CD8-positive, alpha-beta memory T cell (primary cell): ENCODE measurements at regions not wholly inside any gene's neighbourhood (a gene's known extent, or its start where the extent isn't known, plus 50 kb on each side); places are given as distances from the start of the nearest gene placed in this dataset.

Experiments used
- CTCF ChIA-PET: fragments of 350-600 bp; sonication (Branson Sonifier 250); formaldehyde crosslinking; loops from one replicate; lab custom pipeline; 2021; ENCODE audit warnings: antibody characterized with exemption; lab: Charles Lee
- POLR2A ChIA-PET: fragments of 350-600 bp; sonication (Branson Sonifier 250); formaldehyde crosslinking; loops from one replicate; lab custom pipeline; 2021; ENCODE audit warnings: antibody characterized with exemption; lab: Charles Lee
- DNase-seq, 5 donors: peaks; one replicate each; pipeline versions ENCODE4 v3.0.0 to v3.0.0-alpha.2; 2020 to 2022; ENCODE audit warnings: mixed read lengths in 1 of 5
- H3K27ac ChIP-seq: one replicate; pipeline ENCODE4 v1.7.0; 2013; ENCODE audit warnings: low read depth, mild to moderate bottlenecking, low read length, moderate library complexity
- H3K27me3 ChIP-seq: 2 replicates; pipeline ENCODE4 v1.7.0; 2013; ENCODE audit warnings: low read length, mild to moderate bottlenecking; ENCODE audit not compliant: insufficient read depth, poor library complexity, severe bottlenecking
- H3K36me3 ChIP-seq: 2 replicates; pipeline ENCODE4 v1.7.0; 2013; ENCODE audit warnings: mild to moderate bottlenecking, low read length, moderate library complexity; ENCODE audit not compliant: insufficient read depth
- H3K4me1 ChIP-seq: 2 replicates; pipeline ENCODE4 v1.7.0; 2013; ENCODE audit warnings: mild to moderate bottlenecking, low read length, moderate library complexity; ENCODE audit not compliant: insufficient read depth
- H3K4me3 ChIP-seq: 2 replicates; pipeline ENCODE4 v1.7.0; 2013; ENCODE audit warnings: mild to moderate bottlenecking, low read length
- H3K9me3 ChIP-seq: 2 replicates; pipeline ENCODE4 v1.7.0; 2013; ENCODE audit warnings: mild to moderate bottlenecking, low read length
- H3K27ac Mint-ChIP-seq, 8 donors: one replicate each; pipeline ENCODE4 v1.8.0; 2020 to 2021; ENCODE audit warnings: mixed read lengths in 8 of 8, mild to moderate bottlenecking in 6 of 8, inconsistent platforms in 3 of 8, moderate library complexity in 3 of 8
- H3K27me3 Mint-ChIP-seq, 2 donors: one replicate each; pipeline ENCODE4 v1.8.0; 2020 to 2021; ENCODE audit warnings: mixed read lengths in 2 of 2, mild to moderate bottlenecking in 1 of 2, moderate library complexity in 1 of 2
- H3K36me3 Mint-ChIP-seq, 3 donors: one replicate each; pipeline ENCODE4 v1.8.0; 2020 to 2021; ENCODE audit warnings: mixed read lengths in 3 of 3, inconsistent platforms in 1 of 3, mild to moderate bottlenecking in 1 of 3
- H3K4me1 Mint-ChIP-seq, 3 donors: one replicate each; pipeline ENCODE4 v1.8.0; 2020 to 2021; ENCODE audit warnings: mixed read lengths in 3 of 3, inconsistent platforms in 1 of 3, mild to moderate bottlenecking in 1 of 3
- H3K4me3 Mint-ChIP-seq, 7 donors: one replicate each; pipeline ENCODE4 v1.8.0; 2020 to 2021; ENCODE audit warnings: mixed read lengths in 7 of 7, mild to moderate bottlenecking in 6 of 7, moderate library complexity in 4 of 7, inconsistent platforms in 2 of 7
- H3K9me3 Mint-ChIP-seq, 5 donors: one replicate each; pipeline ENCODE4 v1.8.0; 2020 to 2022; ENCODE audit warnings: mixed read lengths in 5 of 5, mild to moderate bottlenecking in 3 of 5, moderate library complexity in 2 of 5, inconsistent platforms in 1 of 5

DNA sequence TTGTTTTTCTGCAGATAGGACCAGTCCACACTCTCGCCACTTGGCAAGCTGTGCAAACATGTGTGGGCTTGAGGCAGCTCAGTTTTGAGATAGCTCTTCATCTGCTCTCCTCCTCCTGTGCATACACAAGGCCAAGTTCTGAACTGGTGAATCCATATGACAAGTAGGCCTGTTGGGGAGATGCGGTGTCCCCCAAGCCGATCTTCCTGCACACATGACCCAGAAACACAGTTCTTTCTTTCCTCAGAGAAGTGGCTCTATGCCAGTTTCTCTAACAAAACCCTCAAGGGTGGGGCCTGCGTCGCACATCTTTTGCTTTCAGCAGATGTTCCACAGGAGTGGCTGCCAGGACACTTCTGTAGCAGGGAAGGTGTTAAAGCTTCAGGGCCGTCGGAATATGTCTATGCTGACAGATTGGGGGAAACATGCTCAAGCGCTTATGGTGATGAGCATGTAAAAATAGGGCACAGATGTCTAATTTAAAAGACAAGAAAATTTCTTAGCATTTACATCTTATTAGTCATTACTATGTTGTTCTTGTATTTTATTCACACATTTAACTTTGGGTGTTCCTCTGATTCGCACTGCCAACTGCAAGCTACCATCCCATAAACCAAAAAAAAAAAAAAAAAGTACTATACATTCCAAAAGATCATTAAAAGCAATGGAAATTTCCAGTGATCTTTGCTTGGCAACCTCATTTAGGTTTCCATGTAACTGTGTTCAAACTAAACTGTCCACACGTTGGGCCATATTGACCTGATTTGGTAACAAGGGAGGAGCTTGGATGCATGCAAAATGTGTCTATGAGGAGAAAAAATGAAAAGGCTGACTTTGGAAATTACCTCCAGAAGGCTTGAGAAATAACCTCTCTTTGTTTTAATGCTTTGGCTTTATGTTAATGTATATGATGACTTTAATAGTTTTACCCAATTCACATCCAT, 1055.5 kb upstream of the KLHL29 start:
- H3K36me3 ChIP-seq: no peaks in the 10 kb centered on the region
- peaks cover 1 to 19% (median 12%) of the 10 kb centered on the region in 5 donors for H3K9me3 Mint-ChIP-seq
- no peaks in the 10 kb centered on the region for H3K27me3 ChIP-seq
- H3K4me3 ChIP-seq: no peak overlapping the region
- no peak overlapping the region for H3K27ac ChIP-seq
- H3K27ac Mint-ChIP-seq: peak overlapping the region in 1 of 8 donors; percentile 65
- H3K4me1 Mint-ChIP-seq: no peaks in the 10 kb centered on the region
- DNase-seq: no peak
- no peaks in the 10 kb centered on the region for H3K4me1 ChIP-seq
- CTCF ChIA-PET: no interaction called here
- no peak overlapping the region for H3K4me3 Mint-ChIP-seq
- POLR2A ChIA-PET: no interaction called here
- no peaks in the 10 kb centered on the region for H3K27me3 Mint-ChIP-seq
- no peaks in the 10 kb centered on the region for H3K36me3 Mint-ChIP-seq
- H3K9me3 ChIP-seq: no peaks in the 10 kb centered on the region

DNA sequence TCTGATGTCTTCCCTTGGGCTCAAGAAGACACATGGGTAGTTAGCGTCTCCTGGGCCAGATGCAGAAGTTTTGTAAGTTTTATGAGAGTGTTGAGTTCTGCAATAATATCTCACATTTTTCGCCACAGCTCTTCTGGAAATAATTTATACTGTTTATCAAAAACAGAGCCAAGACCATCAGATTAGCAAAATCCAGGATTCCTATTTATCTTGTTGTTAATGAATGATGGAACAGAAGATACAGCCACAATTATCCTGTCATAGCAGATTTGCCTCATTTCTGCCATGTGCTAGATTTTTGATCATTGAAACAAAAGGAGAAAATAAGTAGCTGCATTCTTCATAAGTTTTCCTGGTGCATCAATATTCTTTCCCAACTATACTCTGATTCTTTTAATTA, 1048.6 kb upstream of the KLHL29 start:
- Histone ChIP-seq H3K27me3 (no peaks in the 10 kb centered on the region), H3K4me3 (no peak overlapping the region), H3K27ac (no peak overlapping the region), H3K4me1 (no peaks in the 10 kb centered on the region), H3K36me3 (no peaks in the 10 kb centered on the region), H3K9me3 (no peaks in the 10 kb centered on the region)
- Mint-ChIP-seq H3K4me1 (no peaks in the 10 kb centered on the region), H3K27me3 (no peaks in the 10 kb centered on the region), H3K36me3 (no peaks in the 10 kb centered on the region), H3K9me3 (peaks cover 4 to 35% (median 5%) of the 10 kb centered on the region in 5 donors), H3K27ac (no peak overlapping the region), H3K4me3 (no peak overlapping the region)
- POLR2A ChIA-PET: no interaction called here
- no peak for DNase-seq
- CTCF ChIA-PET: no interaction called here

DNA sequence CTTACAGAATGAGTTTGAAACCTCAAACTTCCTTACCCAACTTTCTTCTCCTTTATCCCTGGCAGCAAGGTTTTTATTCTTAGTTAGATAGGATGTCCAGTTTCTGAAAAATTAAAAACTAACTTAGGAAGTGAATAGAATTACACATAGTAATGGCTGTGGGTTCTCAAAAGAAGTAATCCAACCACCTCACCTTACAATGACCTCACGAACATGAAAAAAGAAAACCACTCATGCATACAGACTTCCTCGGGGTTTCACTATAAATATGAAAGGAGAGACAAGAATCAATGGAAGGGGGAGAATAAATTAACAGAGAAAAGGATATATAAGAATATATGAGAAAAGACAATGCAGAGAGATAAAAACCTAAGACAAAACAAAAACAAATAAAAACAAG, 1044.3 kb upstream of the KLHL29 start:
- Mint-ChIP-seq H3K9me3 (peaks cover 8 to 28% (median 10%) of the 10 kb centered on the region in 5 donors), H3K27ac (no peak overlapping the region), H3K4me3 (no peak overlapping the region), H3K4me1 (no peaks in the 10 kb centered on the region), H3K27me3 (no peaks in the 10 kb centered on the region), H3K36me3 (no peaks in the 10 kb centered on the region)
- CTCF ChIA-PET: no interaction called here
- POLR2A ChIA-PET: no interaction called here
- no peaks in the 10 kb centered on the region for H3K36me3 ChIP-seq
- H3K9me3 ChIP-seq: no peaks in the 10 kb centered on the region
- no peak for DNase-seq
- H3K4me1 ChIP-seq: no peaks in the 10 kb centered on the region
- no peaks in the 10 kb centered on the region for H3K27me3 ChIP-seq
- H3K27ac ChIP-seq: no peak overlapping the region
- H3K4me3 ChIP-seq: no peak overlapping the region

GRCh38 chr2:22347306-22347705, 1037.7 kb upstream of the KLHL29 start:
- ChIA-PET CTCF (no interaction called here), POLR2A (no interaction called here)
- peaks cover 0 to 2% of the 10 kb centered on the region in 2 donors for H3K27me3 Mint-ChIP-seq
- Histone ChIP-seq H3K9me3 (no peaks in the 10 kb centered on the region), H3K4me1 (no peaks in the 10 kb centered on the region), H3K27ac (no peak overlapping the region), H3K36me3 (no peaks in the 10 kb centered on the region), H3K4me3 (no peak overlapping the region), H3K27me3 (no peaks in the 10 kb centered on the region)
- no peak for DNase-seq
- H3K36me3 Mint-ChIP-seq: no peaks in the 10 kb centered on the region
- no peak overlapping the region for H3K4me3 Mint-ChIP-seq
- no peaks in the 10 kb centered on the region for H3K4me1 Mint-ChIP-seq
- no peak overlapping the region for H3K27ac Mint-ChIP-seq
- peaks cover 2 to 15% (median 5%) of the 10 kb centered on the region in 5 donors for H3K9me3 Mint-ChIP-seq

GRCh38 chr2:22350621-22351020, 1034.4 kb upstream of the KLHL29 start:
- H3K4me3 ChIP-seq: no peak overlapping the region
- H3K4me1 ChIP-seq: no peaks in the 10 kb centered on the region
- H3K4me3 Mint-ChIP-seq: no peak overlapping the region
- H3K9me3 ChIP-seq: no peaks in the 10 kb centered on the region
- H3K4me1 Mint-ChIP-seq: no peaks in the 10 kb centered on the region
- ChIA-PET CTCF (no interaction called here), POLR2A (no interaction called here)
- DNase-seq: no peak
- H3K36me3 Mint-ChIP-seq: no peaks in the 10 kb centered on the region
- H3K27me3 ChIP-seq: no peaks in the 10 kb centered on the region
- H3K27ac Mint-ChIP-seq: no peak overlapping the region
- H3K27me3 Mint-ChIP-seq: peaks cover 0 to 2% of the 10 kb centered on the region in 2 donors
- H3K36me3 ChIP-seq: no peaks in the 10 kb centered on the region
- H3K27ac ChIP-seq: no peak overlapping the region
- peaks cover 0 to 19% (median 7%) of the 10 kb centered on the region in 5 donors for H3K9me3 Mint-ChIP-seq

GRCh38 chr2:22355816-22356433, 1029.1 kb upstream of the KLHL29 start:
- no peaks in the 10 kb centered on the region for H3K9me3 ChIP-seq
- peak in 2 of 5 donors; percentile 1 to 2 for DNase-seq
- H3K4me1 Mint-ChIP-seq: no peaks in the 10 kb centered on the region
- H3K9me3 Mint-ChIP-seq: peaks cover 7 to 28% (median 15%) of the 10 kb centered on the region in 5 donors
- H3K27ac ChIP-seq: no peak overlapping the region
- peaks cover 0 to 2% of the 10 kb centered on the region in 2 donors for H3K27me3 Mint-ChIP-seq
- CTCF ChIA-PET: no interaction called here
- POLR2A ChIA-PET: no interaction called here
- no peaks in the 10 kb centered on the region for H3K4me1 ChIP-seq
- no peaks in the 10 kb centered on the region for H3K36me3 ChIP-seq
- H3K4me3 ChIP-seq: no peak overlapping the region
- H3K4me3 Mint-ChIP-seq: no peak overlapping the region
- no peaks in the 10 kb centered on the region for H3K27me3 ChIP-seq
- no peaks in the 10 kb centered on the region for H3K36me3 Mint-ChIP-seq
- H3K27ac Mint-ChIP-seq: no peak overlapping the region

- H3K27ac ChIP-seq: no peak overlapping the region
- CTCF ChIA-PET: no interaction called here
- Mint-ChIP-seq H3K27me3 (no peaks in the 10 kb centered on the region), H3K36me3 (no peaks in the 10 kb centered on the region), H3K9me3 (peaks cover 6 to 34% (median 11%) of the 10 kb centered on the region in 5 donors), H3K4me1 (no peaks in the 10 kb centered on the region), H3K27ac (no peak overlapping the region), H3K4me3 (no peak overlapping the region)
- H3K36me3 ChIP-seq: no peaks in the 10 kb centered on the region
- H3K9me3 ChIP-seq: no peaks in the 10 kb centered on the region
- no peak overlapping the region for H3K4me3 ChIP-seq
- no peaks in the 10 kb centered on the region for H3K27me3 ChIP-seq
- POLR2A ChIA-PET: no interaction called here
- no peaks in the 10 kb centered on the region for H3K4me1 ChIP-seq
- no peak for DNase-seq
These were observed 1025.8 kb upstream of the KLHL29 start for GRCh38 chr2:22359071-22359672.

DNA sequence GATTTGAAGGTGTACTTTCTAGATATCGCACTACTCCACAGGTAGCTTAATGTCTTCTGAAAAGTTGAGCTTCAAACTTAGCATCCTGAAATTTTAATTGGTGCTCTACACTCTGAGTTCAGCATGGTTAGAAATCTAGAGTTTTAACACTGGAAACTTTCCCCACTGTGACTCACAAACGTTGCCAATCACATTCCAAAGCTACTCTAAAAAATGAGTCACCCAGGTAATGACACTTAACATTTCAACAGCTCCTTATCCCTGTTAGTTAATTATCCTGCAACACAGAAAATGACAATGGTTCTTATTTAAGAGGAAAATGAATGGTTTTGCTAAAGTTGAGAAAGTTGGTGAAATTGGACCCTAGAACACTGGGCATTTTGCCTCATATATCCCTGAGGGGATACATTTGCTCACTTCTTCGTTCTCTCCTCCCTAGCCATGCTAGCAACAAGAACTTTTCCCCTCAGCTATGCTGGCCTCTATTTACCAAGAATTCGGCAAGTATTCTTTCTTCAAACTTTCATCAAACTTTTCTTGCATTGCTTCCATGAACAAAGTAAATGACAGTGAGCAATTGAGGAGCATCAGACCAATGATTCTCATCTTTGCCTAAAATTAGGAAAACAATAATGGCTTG, 1024.1 kb upstream of the KLHL29 start:
- CTCF ChIA-PET: no interaction called here

More for the DNA sequence above, 1024.1 kb upstream of the KLHL29 start:
- H3K36me3 ChIP-seq: no peaks in the 10 kb centered on the region
- POLR2A ChIA-PET: no interaction called here
- H3K4me3 ChIP-seq: no peak overlapping the region
- Mint-ChIP-seq H3K9me3 (peaks cover 5 to 34% (median 17%) of the 10 kb centered on the region in 5 donors), H3K36me3 (no peaks in the 10 kb centered on the region), H3K27me3 (no peaks in the 10 kb centered on the region), H3K27ac (no peak overlapping the region), H3K4me3 (no peak overlapping the region), H3K4me1 (no peaks in the 10 kb centered on the region)
- H3K27ac ChIP-seq: no peak overlapping the region
- H3K9me3 ChIP-seq: no peaks in the 10 kb centered on the region
- no peak for DNase-seq
- no peaks in the 10 kb centered on the region for H3K27me3 ChIP-seq
- H3K4me1 ChIP-seq: no peaks in the 10 kb centered on the region
